DND-41 (cell line): ENCODE measurements at regions not wholly inside any gene's neighbourhood (a gene's known extent, or its start where the extent isn't known, plus 50 kb on each side); places are given as distances from the start of the nearest gene placed in this dataset.

Source experiments
- EZH2 ChIP-seq: IDR thresholded peaks from 3 replicates; pipeline ENCODE4 v1.6.1; 2012; ENCODE audit warnings: borderline replicate concordance, low read depth, mild to moderate bottlenecking, moderate library complexity, low read length, inconsistent platforms; ENCODE audit not compliant: severe bottlenecking
- TF ChIP-seq, protein P1 (sequence below): IDR thresholded peaks from 2 replicates; pipeline ENCODE4 v1.5.1; 2012; ENCODE audit warnings: borderline replicate concordance, low read length, moderate library complexity, mild to moderate bottlenecking; ENCODE audit not compliant: poor library complexity, severe bottlenecking; ENCODE audit errors: extremely low read depth

DNA sequence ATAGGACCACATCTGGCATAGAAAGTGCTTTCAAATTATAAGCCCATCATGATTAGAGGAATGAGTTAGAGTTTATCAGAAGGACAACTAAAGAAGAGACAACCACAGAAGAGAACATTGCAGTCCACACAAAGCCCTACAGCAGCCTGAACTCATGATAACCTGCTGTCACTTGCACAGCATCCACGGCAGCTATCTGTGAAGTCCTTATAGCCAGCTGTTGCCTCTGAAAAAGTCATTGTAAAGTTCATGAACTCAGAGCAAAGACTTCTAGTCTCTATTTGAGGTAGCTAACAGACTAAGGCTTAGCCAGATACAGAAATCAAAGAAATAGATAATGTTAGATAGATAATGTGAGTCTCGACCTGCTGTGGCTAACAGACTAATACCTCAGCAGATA lies 450.0 kb downstream of the KLF5 start:
- TF ChIP-seq, protein P1, sequence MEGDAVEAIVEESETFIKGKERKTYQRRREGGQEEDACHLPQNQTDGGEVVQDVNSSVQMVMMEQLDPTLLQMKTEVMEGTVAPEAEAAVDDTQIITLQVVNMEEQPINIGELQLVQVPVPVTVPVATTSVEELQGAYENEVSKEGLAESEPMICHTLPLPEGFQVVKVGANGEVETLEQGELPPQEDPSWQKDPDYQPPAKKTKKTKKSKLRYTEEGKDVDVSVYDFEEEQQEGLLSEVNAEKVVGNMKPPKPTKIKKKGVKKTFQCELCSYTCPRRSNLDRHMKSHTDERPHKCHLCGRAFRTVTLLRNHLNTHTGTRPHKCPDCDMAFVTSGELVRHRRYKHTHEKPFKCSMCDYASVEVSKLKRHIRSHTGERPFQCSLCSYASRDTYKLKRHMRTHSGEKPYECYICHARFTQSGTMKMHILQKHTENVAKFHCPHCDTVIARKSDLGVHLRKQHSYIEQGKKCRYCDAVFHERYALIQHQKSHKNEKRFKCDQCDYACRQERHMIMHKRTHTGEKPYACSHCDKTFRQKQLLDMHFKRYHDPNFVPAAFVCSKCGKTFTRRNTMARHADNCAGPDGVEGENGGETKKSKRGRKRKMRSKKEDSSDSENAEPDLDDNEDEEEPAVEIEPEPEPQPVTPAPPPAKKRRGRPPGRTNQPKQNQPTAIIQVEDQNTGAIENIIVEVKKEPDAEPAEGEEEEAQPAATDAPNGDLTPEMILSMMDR, result no peak
- TF ChIP-seq EZH2, result no peak
